Suppressor macrophage treated with lipopolysaccharide for 4 hours (primary cell): ENCODE measurements at regions not wholly inside any gene's neighbourhood (a gene's known extent, or its start where the extent isn't known, plus 50 kb on each side); places are given as distances from the start of the nearest gene placed in this dataset.

Experiments
- DNase-seq: peaks from one replicate; pipeline ENCODE4 v3.0.0-alpha.2; 2020

GRCh38 chr1:220410611-220411010, 117.3 kb upstream of the MARK1 start:
- DNase-seq = no peak

GRCh38 chr1:220409771-220410595, 118.0 kb upstream of the MARK1 start:
- DNase-seq = no peak

GRCh38 chr1:220407191-220407590, 120.7 kb upstream of the MARK1 start:
- no peak for DNase-seq

- DNase-seq = no peak
Observed at GRCh38 chr1:220398238-220398637, 126.0 kb upstream of the RAB3GAP2 start.

- DNase-seq = no peak
Observed at GRCh38 chr1:220391491-220391890, 119.2 kb upstream of the RAB3GAP2 start.

- DNase-seq = no peak
Observed at GRCh38 chr1:220389634-220390033, 117.4 kb upstream of the RAB3GAP2 start.

- no peak for DNase-seq
Observed at GRCh38 chr1:220386494-220387195, 114.4 kb upstream of the RAB3GAP2 start.

- no peak for DNase-seq
Observed at GRCh38 chr1:220385158-220385557, 112.9 kb upstream of the RAB3GAP2 start.

GRCh38 chr1:220382994-220383393, 110.7 kb upstream of the RAB3GAP2 start:
- no peak for DNase-seq

GRCh38 chr1:220380885-220381284, 108.6 kb upstream of the RAB3GAP2 start:
- no peak for DNase-seq

GRCh38 chr1:220378571-220379302, 106.5 kb upstream of the RAB3GAP2 start:
- no peak for DNase-seq

- no peak for DNase-seq
Observed at GRCh38 chr1:220375715-220376114, 103.5 kb upstream of the RAB3GAP2 start.

GRCh38 chr1:220374449-220374848, 102.2 kb upstream of the RAB3GAP2 start:
- no peak for DNase-seq

GRCh38 chr1:220372451-220372850, 100.2 kb upstream of the RAB3GAP2 start:
- DNase-seq = no peak

- no peak for DNase-seq
Observed at GRCh38 chr1:220371324-220371723, 99.1 kb upstream of the RAB3GAP2 start.

GRCh38 chr1:220370041-220370700, 97.9 kb upstream of the RAB3GAP2 start:
- no peak for DNase-seq

GRCh38 chr1:220369511-220369910, 97.3 kb upstream of the RAB3GAP2 start:
- no peak for DNase-seq

- DNase-seq = no peak
Observed at GRCh38 chr1:220368352-220369265, 96.4 kb upstream of the RAB3GAP2 start.

- DNase-seq = no peak
Observed at GRCh38 chr1:220367833-220368232, 95.6 kb upstream of the RAB3GAP2 start.

- no peak for DNase-seq
Observed at GRCh38 chr1:220366269-220366668, 94.0 kb upstream of the RAB3GAP2 start.

GRCh38 chr1:220363196-220363837, 91.1 kb upstream of the RAB3GAP2 start:
- no peak for DNase-seq
